ENCODE measurements at regions not wholly inside any gene's neighbourhood (a gene's known extent, or its start where the extent isn't known, plus 50 kb on each side); places are given as distances from the start of the nearest gene placed in this dataset.

GRCh38 chr10:45220931-45221330 is 94.5 kb downstream of the OR13A1 start:
- TF ChIP-seq CTCF (IDR thresholded peaks at IDR 0.05) (no peak), EZH2 (IDR thresholded peaks at IDR 0.05) (no peak)

All from neural progenitor cell (in vitro differentiated cells).